RPMI7951 (cell line): ENCODE measurements at regions not wholly inside any gene's neighbourhood (a gene's known extent, or its start where the extent isn't known, plus 50 kb on each side); places are given as distances from the start of the nearest gene placed in this dataset.
A peak's percentile ranks its signal among the peaks of the same experiment; 100 is the strongest.
"Not testable (repeated sequence)": the region's sequence is repeated elsewhere in the genome, so short reads cannot be mapped to it uniquely, and the experiment has no call there.

Source experiments
- DNase-seq: peaks from one replicate; pipeline ENCODE4 v3.0.0-alpha.2; 2012; ENCODE audit warnings: low read depth

DNA sequence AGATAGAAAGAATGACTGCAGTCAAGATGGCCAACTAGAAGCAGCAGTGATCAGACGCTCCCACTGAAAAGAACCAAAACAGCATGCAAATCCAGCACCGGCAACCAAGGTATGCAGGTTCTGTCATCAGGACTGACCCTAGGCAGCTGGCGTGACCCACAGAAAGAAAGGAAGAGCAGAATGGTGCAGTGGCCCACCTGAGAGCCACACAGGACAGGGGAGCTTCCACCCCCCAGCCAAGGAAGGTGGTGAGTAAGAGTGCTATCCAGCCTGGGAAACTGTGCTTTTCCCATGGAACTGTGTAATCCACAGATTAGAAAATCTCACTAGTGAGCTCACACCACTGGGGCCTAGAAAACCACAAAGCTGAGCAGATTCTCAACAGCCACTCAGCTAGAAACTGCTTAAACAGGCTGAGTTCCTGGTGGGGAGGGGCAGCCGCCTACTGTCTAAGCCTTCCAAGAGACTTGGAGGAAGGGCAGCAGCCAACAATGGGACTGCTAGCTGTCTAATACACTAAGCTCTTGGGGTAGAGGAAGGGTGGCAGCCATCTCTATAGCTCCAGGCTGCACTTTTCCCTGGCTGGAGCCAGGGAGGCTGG lies 127.9 kb downstream of the EVA1A start:
- DNase-seq: no peak

DNA sequence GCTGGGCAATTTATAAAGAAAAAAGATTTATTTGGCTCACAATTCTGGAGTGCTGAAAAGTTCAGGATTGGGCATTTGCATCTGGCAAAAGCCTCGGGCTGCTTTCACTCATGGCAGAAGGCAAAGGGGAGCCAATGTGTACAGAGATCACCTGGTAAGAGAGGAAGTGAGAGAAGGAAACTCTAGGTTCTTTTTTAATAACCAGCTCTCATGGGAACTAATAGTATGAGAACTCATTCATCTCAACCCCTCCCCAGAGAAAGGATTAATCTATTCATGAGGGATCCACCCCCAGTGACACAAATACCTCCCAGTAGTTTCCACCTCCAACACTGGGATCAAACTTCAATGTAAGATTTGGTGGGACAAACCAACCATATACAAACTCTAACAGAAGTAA lies 129.0 kb downstream of the EVA1A start:
- DNase-seq: no peak

GRCh38 chr2:75431276-75431675 lies 129.5 kb downstream of the EVA1A start:
- DNase-seq: no peak

DNA sequence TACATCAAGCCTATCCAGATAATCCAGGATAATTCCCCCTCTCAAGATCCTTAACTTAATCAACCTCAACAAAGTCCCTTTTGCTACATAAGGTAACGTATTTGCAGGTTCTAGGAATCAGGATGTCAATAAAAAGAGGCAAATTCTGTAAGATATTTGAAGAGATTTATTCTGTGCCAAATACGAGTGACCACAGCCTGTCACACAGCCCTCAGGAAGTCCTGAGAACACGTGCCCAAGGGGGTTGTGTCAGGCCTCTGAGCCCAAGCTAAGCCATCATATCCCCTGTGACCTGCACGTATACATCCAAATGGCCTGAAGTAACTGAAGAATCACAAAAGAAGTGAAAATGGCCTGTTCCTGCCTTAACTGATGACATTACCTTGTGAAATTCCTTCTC lies 130.3 kb downstream of the EVA1A start:
- not testable (repeated sequence) for DNase-seq

DNA sequence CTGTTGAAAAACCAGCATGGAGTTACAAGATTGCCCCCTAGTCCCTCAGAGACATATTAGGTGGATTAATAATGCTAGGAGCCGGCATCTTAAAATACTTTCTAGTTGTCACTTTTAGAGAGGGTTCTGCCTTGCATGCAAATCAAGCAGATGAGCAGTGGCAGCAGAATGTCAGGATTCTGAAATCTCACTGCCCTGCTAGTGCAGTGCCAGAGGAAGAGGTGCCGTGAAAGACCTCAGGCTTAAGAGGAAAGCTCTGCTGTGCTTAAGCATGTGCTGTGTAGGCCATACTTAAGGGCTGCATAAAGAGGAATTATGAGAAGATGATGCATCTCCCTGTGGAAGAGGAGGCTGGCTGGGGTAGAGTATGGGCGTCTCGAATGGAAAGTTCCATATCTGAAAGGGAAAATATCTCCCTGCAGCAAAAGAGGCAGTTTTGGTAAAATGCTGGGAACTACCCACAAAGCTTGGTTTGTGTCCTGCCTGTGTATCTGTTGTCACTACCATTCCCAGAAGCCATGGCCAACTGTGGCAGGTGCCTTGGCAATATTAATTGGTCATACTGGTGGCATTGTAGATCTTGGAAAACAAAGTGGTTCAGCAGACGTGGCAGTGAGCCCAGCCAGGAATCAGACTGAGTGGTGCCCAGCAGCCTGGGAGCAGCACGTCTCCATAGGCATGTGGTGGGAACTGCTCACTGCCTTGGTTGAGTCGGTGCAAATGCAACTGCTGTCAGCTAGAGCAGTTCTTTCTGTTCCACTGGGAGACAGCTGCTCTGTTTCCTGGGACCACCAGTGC lies 131.9 kb downstream of the EVA1A start:
- DNase-seq: no peak

- DNase-seq: no peak
Observed at GRCh38 chr2:75428060-75428459, 132.7 kb downstream of the EVA1A start.

DNA sequence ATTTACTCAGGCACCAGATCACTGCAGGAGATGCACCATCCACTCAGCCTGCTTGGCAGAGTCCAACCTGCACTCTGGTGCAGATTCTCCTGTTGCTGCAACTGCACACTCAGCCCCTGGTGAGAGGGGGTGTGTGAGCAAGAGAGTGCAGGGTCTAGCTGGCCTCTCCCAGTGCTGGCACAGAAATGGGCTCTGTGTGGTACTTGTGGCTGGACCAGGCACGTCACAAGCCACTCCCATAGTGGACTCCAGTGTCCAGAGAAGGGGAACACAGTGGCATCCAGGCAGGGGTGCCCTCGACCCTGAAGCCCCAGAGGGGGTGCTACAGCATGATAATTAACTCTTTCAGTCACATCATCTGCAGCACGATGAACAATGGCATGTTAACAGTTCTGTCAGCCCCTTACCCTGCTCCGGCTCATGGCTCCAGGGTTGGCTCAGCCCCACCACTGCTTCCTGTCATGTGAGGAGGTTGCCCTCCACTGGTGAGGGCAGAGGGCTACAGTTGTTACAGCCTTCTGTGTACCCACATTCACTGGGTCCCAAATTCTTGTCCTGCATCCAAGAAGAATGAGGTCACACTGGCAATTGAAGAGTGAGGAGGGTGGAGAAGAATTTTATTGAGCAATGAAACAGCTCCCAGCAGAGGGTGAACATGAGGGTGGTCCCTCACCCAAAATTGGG lies 135.7 kb downstream of the EVA1A start:
- peak; percentile 35 for DNase-seq

GRCh38 chr2:75421986-75422385 lies 138.8 kb downstream of the EVA1A start:
- DNase-seq: no peak

GRCh38 chr2:75416420-75417342 lies 144.1 kb downstream of the EVA1A start:
- no peak for DNase-seq

DNA sequence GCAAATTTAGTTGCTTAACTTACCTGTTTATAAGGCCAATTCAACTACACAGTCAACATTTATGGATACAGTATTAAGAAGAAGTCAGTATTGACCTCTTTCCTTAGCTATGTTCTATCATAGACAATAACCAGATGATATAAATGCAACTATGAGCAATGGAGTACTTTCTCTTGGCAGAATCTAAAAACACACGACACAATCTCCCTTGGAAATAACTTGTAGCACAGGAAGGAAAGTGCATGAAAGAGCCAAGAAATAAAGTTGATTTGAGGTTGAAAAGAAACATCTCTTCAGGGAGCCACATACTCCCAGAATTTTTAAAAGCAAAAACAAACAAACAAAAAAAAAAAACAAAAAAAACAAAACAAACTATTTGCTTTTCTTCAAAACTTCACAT lies 145.0 kb downstream of the EVA1A start:
- DNase-seq: no peak

DNA sequence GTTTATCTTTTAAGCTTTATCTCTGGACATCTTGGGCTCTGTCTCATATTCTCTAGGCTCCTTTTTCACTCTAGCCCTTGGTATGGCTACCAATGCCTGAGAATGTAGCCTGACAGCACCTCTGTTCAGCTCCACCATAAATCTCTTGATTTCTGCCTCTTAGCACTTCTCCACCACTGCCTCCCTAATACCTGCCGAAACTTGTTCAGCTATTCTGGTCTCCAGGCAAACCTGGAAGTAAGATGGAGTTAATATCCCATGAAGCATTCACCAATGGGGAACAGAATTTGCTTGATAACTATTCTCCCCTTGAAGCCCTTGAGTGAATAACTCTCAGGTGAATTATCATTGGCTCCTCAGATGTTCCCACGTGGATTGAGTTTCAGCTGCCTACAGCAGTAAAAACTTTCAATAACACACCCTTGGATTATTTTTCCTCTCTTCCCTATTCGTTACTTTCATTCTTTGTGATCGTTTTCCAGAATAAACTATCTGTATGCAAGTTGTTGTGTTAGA lies 145.6 kb downstream of the EVA1A start:
- DNase-seq: no peak

- DNase-seq: no peak
Observed at GRCh38 chr2:75411574-75411973, 149.2 kb downstream of the EVA1A start.

- DNase-seq: no peak
Observed at GRCh38 chr2:75410702-75411101, 150.0 kb downstream of the EVA1A start.

DNA sequence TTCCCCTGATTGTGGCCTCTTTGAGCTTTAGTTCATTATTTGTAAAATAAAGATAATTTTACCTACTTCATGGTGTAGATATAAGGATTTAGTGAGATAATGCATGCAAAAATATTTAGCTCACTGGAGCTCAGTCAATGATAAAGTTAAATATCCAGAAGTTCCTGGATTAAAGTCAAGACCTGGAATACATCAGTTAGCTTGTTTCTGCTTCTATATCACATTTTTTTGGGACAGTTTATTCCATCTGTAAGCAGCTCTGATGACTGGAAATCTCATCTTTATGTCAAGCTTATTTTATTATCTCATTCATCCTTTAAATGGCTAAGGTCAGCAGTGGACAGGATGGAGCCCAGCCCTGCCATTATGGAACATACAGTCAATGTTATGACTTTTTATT lies 152.0 kb downstream of the EVA1A start:
- DNase-seq: no peak

DNA sequence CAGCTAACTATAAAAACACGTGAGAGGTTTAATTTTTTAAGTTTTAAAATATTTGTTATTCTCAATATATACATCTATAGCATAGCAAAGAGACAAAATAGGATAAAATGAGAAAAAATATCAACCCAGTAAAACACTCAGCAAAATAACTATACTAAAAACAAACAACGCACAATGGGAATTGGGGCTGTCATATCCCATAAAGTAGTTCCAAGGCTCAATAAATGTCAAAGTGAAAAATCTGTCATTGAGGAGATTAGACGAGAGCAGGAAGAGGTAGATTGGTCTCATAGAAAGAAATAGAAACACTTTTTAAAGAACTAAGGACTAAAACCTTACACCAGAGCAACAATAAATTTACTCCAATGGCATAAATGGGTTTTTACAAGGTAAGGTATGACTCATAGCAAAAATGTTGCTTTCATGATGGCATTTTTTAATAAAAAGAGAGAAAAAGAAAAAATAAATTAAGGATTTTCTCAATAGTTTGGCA lies 153.7 kb downstream of the EVA1A start:
- no peak for DNase-seq

GRCh38 chr2:75406131-75406581 lies 154.6 kb downstream of the EVA1A start:
- DNase-seq: no peak

DNA sequence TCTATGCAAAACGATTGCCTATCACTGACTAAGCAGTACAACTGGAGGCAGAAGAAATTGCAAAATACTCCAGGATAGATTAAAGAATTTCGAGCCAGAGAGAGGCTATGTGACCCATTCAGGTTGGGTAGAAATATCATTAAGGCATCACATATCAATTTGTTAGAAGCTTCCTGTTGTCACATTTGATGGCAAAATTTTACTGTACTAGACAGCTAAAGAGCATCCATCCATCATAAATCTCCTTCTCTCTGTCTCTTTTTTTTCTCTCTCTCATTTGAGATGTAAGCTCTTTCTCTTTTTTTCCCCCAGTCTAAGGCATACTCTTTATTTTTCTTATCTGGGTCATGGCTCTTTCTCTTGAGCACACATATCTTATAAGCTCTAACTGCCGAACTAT lies 155.7 kb downstream of the EVA1A start:
- DNase-seq: no peak

- peak; percentile 63 for DNase-seq
Observed at GRCh38 chr2:75403991-75404428, 156.7 kb downstream of the EVA1A start.

DNA sequence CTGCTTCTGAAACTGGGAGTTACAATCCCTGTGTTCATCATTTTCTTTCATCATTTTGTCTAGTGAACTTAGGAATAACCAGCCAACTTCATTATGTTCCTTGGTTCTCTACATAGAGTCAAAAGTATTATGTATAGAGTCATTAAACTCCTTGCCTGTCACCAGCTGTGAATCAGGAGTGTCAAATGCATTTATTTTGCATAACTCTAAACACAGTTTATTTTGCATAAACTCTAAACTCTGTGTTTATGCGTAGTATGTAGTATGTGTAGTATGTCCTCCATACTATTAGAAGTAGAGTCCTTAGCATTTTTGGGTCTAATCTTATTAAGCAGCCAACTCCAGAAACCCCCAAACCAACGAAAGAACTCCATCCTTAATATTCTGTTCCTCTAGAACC lies 164.4 kb downstream of the EVA1A start:
- DNase-seq: no peak

DNA sequence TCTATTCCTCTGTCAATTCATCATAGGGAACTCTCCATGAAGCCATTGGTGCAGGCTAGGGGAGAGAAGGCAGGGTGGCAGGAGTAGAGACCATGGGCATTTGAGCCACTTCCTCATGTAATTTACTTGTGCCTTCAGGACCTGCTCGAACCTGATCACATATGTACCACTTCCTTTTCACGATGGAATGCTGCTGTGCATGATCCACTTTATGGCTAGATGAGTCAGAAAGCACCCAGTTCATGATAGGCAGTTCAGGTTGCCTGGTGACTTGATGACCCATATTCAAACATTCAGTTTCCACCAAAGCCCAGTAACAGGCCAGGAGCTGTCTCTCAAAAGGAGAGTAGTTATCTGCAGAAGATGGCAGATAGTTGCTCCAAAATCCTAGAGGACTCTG lies 166.0 kb downstream of the EVA1A start:
- peak; percentile 18 for DNase-seq

GRCh38 chr2:75390169-75390568 lies 170.6 kb downstream of the EVA1A start:
- no peak for DNase-seq
